Colonic mucosa (tissue), 4 donors: ENCODE measurements at regions not wholly inside any gene's neighbourhood (a gene's known extent, or its start where the extent isn't known, plus 50 kb on each side); places are given as distances from the start of the nearest gene placed in this dataset.

Experiments used
- DNase-seq: peaks from one replicate; pipeline ENCODE4 v3.0.0-alpha.2; 2020
- H3K27ac ChIP-seq: fragments of 200-600 bp; one replicate; pipeline ENCODE4 v1.8.0; 2021
- H3K27me3 ChIP-seq: fragments of 200-600 bp; one replicate; pipeline ENCODE4 v1.8.0; 2021
- H3K36me3 ChIP-seq: fragments of 200-600 bp; one replicate; pipeline ENCODE4 v1.8.0; 2021
- H3K4me1 ChIP-seq: fragments of 200-600 bp; one replicate; pipeline ENCODE4 v1.8.0; 2021; ENCODE audit warnings: mild to moderate bottlenecking
- H3K4me3 ChIP-seq: fragments of 200-600 bp; one replicate; pipeline ENCODE4 v1.8.0; 2021
- H3K9ac ChIP-seq, 2 donors: one replicate each; pipeline ENCODE4 v1.7.0; 2013; ENCODE audit warnings: control low read depth in 2 of 2, low read depth in 2 of 2, low read length in 2 of 2
- H3K9me3 ChIP-seq: fragments of 200-600 bp; one replicate; pipeline ENCODE4 v1.8.0; 2021
- CTCF ChIP-seq: fragments of 200-600 bp; IDR thresholded peaks from one replicate; pipeline ENCODE4 v1.8.0; 2022; ENCODE audit warnings: antibody characterized with exemption, mild to moderate bottlenecking
- intact Hi-C: fragments of 100-400 bp; cut with DNase I; formaldehyde crosslinking; loops from one replicate; pipeline ENCODE4 v1.14.1; 2022
- donor health status: healthy.
- donor health status: DM: no; HTN: no; CAD: no.
- donor health status: DM: no; HTN: no; CAD: no.

GRCh38 chr11:70766901-70767300 lies 368.6 kb downstream of the CTTN start:
- no peaks in the 10 kb centered on the region for H3K9me3 ChIP-seq
- intact Hi-C loops = no loop called here
- no peaks in the 10 kb centered on the region for H3K27me3 ChIP-seq
- DNase-seq = no peak
- H3K36me3 ChIP-seq = no peaks in the 10 kb centered on the region
- no peak overlapping the region for H3K27ac ChIP-seq
- H3K4me1 ChIP-seq = no peaks in the 10 kb centered on the region
- no peak overlapping the region for H3K4me3 ChIP-seq
- H3K9ac ChIP-seq = no peak overlapping the region
- no peak for TF ChIP-seq CTCF

- no peak for TF ChIP-seq CTCF
- intact Hi-C loops = no loop called here
- Histone ChIP-seq H3K4me1 (no peaks in the 10 kb centered on the region), H3K27ac (no peak overlapping the region), H3K9ac (no peak overlapping the region), H3K36me3 (no peaks in the 10 kb centered on the region), H3K27me3 (no peaks in the 10 kb centered on the region), H3K4me3 (no peak overlapping the region), H3K9me3 (no peaks in the 10 kb centered on the region)
- no peak for DNase-seq
Measured at GRCh38 chr11:70768346-70769095, 370.2 kb downstream of the CTTN start.

- H3K27me3 ChIP-seq = no peaks in the 10 kb centered on the region
- no peak overlapping the region for H3K27ac ChIP-seq
- intact Hi-C loops = no loop called here
- H3K9me3 ChIP-seq = no peaks in the 10 kb centered on the region
- no peak for DNase-seq
- no peak for TF ChIP-seq CTCF
- H3K4me1 ChIP-seq = no peaks in the 10 kb centered on the region
- H3K36me3 ChIP-seq = no peaks in the 10 kb centered on the region
- H3K4me3 ChIP-seq = no peak overlapping the region
- H3K9ac ChIP-seq = no peak overlapping the region
Measured at GRCh38 chr11:70769106-70769505, 370.8 kb downstream of the CTTN start.

- DNase-seq = no peak
- H3K9me3 ChIP-seq = no peaks in the 10 kb centered on the region
- no peak overlapping the region for H3K9ac ChIP-seq
- H3K4me1 ChIP-seq = no peaks in the 10 kb centered on the region
- no peak overlapping the region for H3K27ac ChIP-seq
- TF ChIP-seq CTCF = no peak
- H3K27me3 ChIP-seq = no peaks in the 10 kb centered on the region
- H3K4me3 ChIP-seq = no peak overlapping the region
- intact Hi-C loops = no loop called here
- no peaks in the 10 kb centered on the region for H3K36me3 ChIP-seq
Measured at GRCh38 chr11:70769521-70769920, 371.2 kb downstream of the CTTN start.

GRCh38 chr11:70771099-70771885 lies 373.0 kb downstream of the CTTN start:
- Histone ChIP-seq H3K4me3 (no peak overlapping the region), H3K27ac (no peak overlapping the region), H3K9ac (no peak overlapping the region), H3K4me1 (no peaks in the 10 kb centered on the region), H3K36me3 (no peaks in the 10 kb centered on the region), H3K27me3 (no peaks in the 10 kb centered on the region), H3K9me3 (no peaks in the 10 kb centered on the region)
- intact Hi-C loops = no loop called here
- DNase-seq = no peak
- TF ChIP-seq CTCF = no peak
